SK-N-SH (cell line): ENCODE measurements at regions not wholly inside any gene's neighbourhood (a gene's known extent, or its start where the extent isn't known, plus 50 kb on each side); places are given as distances from the start of the nearest gene placed in this dataset.

Source experiments
- CTCF ChIA-PET: fragments of 300-600, 350-600 bp; formaldehyde crosslinking; extraction: SDS; loops from one replicate; lab custom pipeline; 2021; lab: Yijun Ruan, JAX
- POLR2A ChIA-PET: fragments of 350-600 bp; sonication (Branson Sonifier 250); formaldehyde crosslinking; extraction: SDS; loops from one replicate; lab custom pipeline; 2020; ENCODE audit warnings: antibody characterized with exemption, inconsistent platforms; lab: Yijun Ruan, JAX
- DNase-seq: peaks from one replicate; pipeline ENCODE4 v3.0.0; 2012
- H2AFZ ChIP-seq: fragments of 200-600 bp; sonication (generic); 2 replicates; pipeline ENCODE4 v1.8.1; 2016; ENCODE audit warnings: antibody characterized with exemption, mild to moderate bottlenecking, low read depth
- H3F3A ChIP-seq: fragments of 200-600 bp; sonication (generic); replicated peaks from 2 replicates; pipeline ENCODE3; 2016; ENCODE audit warnings: antibody characterized with exemption, mild to moderate bottlenecking; ENCODE audit not compliant: insufficient read depth
- H3K27ac ChIP-seq, 2 experiments: fragments of 200-500 bp in 1 of 2; fragments of 200-600 bp in 1 of 2; sonication (Bioruptor generic) in 1 of 2; sonication (generic), shearing (Covaris generic) in 1 of 2; 2 replicates each; pipeline versions ENCODE4 v1.5.1 to v1.6.1; 2014 to 2016; ENCODE audit warnings: low read depth in 2 of 2, inconsistent platforms in 1 of 2, low read length in 1 of 2, mild to moderate bottlenecking in 1 of 2, mixed read lengths in 1 of 2
- H3K27me3 ChIP-seq: fragments of 200-600 bp; sonication (generic), shearing (Covaris generic); 2 replicates; pipeline ENCODE4 v1.6.1; 2016; ENCODE audit warnings: mixed run types; ENCODE audit not compliant: insufficient read depth
- H3K36me3 ChIP-seq, 2 experiments: fragments of 200-500 bp in 1 of 2; fragments of 200-600 bp in 1 of 2; sonication (Bioruptor generic) in 1 of 2; sonication (generic) in 1 of 2; replicated peaks in 1 of 2; 2 replicates each; pipeline versions ENCODE3 to v1.5.1; 2014 to 2016; ENCODE audit warnings: low read length in 1 of 2, mild to moderate bottlenecking in 1 of 2; ENCODE audit not compliant: insufficient read depth in 2 of 2, control insufficient read depth in 1 of 2
- H3K4me1 ChIP-seq, 2 experiments: fragments of 200-500 bp in 1 of 2; fragments of 200-600 bp in 1 of 2; sonication (Bioruptor generic) in 1 of 2; sonication (generic), shearing (Covaris generic) in 1 of 2; 2 replicates each; pipeline versions ENCODE4 v1.5.1 to v1.6.1; 2014 to 2016; ENCODE audit warnings: low read depth in 1 of 2, low read length in 1 of 2, mixed run types in 1 of 2; ENCODE audit not compliant: insufficient read depth in 2 of 2, control insufficient read depth in 1 of 2
- H3K4me2 ChIP-seq: fragments of 200-600 bp; sonication (generic), shearing (Covaris generic); 2 replicates; pipeline ENCODE4 v1.6.1; 2017; ENCODE audit warnings: mixed run types
- H3K4me3 ChIP-seq, 2 experiments: fragments of 200-500 bp in 1 of 2; fragments of 200-600 bp in 1 of 2; sonication (Bioruptor generic) in 1 of 2; sonication (generic), shearing (Covaris generic) in 1 of 2; 2 replicates each; pipeline versions ENCODE4 v1.5.1 to v1.8.1; 2014 to 2016; ENCODE audit warnings: low read depth in 2 of 2, inconsistent platforms in 1 of 2, low read length in 1 of 2, mild to moderate bottlenecking in 1 of 2, mixed read lengths in 1 of 2, moderate library complexity in 1 of 2
- H3K79me2 ChIP-seq: fragments of 200-600 bp; sonication (generic); 2 replicates; pipeline ENCODE4 v1.8.1; 2017; ENCODE audit warnings: mild to moderate bottlenecking; ENCODE audit not compliant: insufficient read depth
- H3K9ac ChIP-seq: fragments of 200-600 bp; sonication (generic); 2 replicates; pipeline ENCODE4 v1.6.1; 2017; ENCODE audit warnings: mixed run types
- H3K9me2 ChIP-seq: fragments of 200-600 bp; sonication (generic); 2 replicates; pipeline ENCODE4 v1.6.1; 2017; ENCODE audit warnings: mixed run types
- H3K9me3 ChIP-seq: fragments of 200-600 bp; sonication (generic); 2 replicates; pipeline ENCODE4 v1.6.1; 2017; ENCODE audit warnings: mixed run types, mild to moderate bottlenecking, moderate library complexity
- H4K20me1 ChIP-seq: fragments of 200-600 bp; sonication (generic); 2 replicates; pipeline ENCODE4 v1.6.1; 2017; ENCODE audit warnings: mild to moderate bottlenecking, mixed run types; ENCODE audit not compliant: insufficient read depth
- CTCF ChIP-seq: fragments of 200-600 bp; sonication (generic); IDR thresholded peaks from 2 replicates; pipeline ENCODE4 v1.6.1; 2017; ENCODE audit warnings: antibody characterized with exemption, mild to moderate bottlenecking, moderate library complexity
- ELF1 ChIP-seq: IDR thresholded peaks from 2 replicates; pipeline ENCODE4 v1.4.0; 2012
- EP300 ChIP-seq, 2 experiments: IDR thresholded peaks; 2 replicates each; pipeline versions ENCODE4 v1.4.0 to v1.6.1; 2012; ENCODE audit warnings: borderline replicate concordance in 1 of 2, low read depth in 1 of 2, low read length in 1 of 2
- EZH2phosphoT487 ChIP-seq: fragments of 200-600 bp; sonication (generic); IDR thresholded peaks from 2 replicates; pipeline ENCODE4 v1.6.1; 2017; ENCODE audit warnings: low read depth, mixed run types, mild to moderate bottlenecking, antibody characterized with exemption, moderate library complexity, borderline replicate concordance
- FOSL2 ChIP-seq: IDR thresholded peaks from 2 replicates; pipeline ENCODE4 v1.4.0; 2012; ENCODE audit warnings: low read depth, mild to moderate bottlenecking, moderate library complexity, borderline replicate concordance
- FOXJ3 ChIP-seq: sonication (generic); formaldehyde crosslinking; IDR thresholded peaks from 2 replicates; pipeline ENCODE4 v1.5.1; 2020; ENCODE audit warnings: mild to moderate bottlenecking, missing genetic modification reagents
- FOXM1 ChIP-seq: IDR thresholded peaks from 2 replicates; pipeline ENCODE4 v1.4.0; 2012; ENCODE audit warnings: low read depth, mild to moderate bottlenecking
- GABPA ChIP-seq: IDR thresholded peaks from 2 replicates; pipeline ENCODE4 v1.4.0; 2012; ENCODE audit warnings: low read depth, mild to moderate bottlenecking
- GATA2 ChIP-seq: sonication (generic); formaldehyde crosslinking; IDR thresholded peaks from 2 replicates; pipeline ENCODE4 v1.5.0; 2020; ENCODE audit warnings: mild to moderate bottlenecking, missing genetic modification reagents
- MXI1 ChIP-seq: IDR thresholded peaks from 2 replicates; pipeline ENCODE4 v1.6.1; 2012; ENCODE audit warnings: mild to moderate bottlenecking, low read depth, low read length, improper control_type of control experiment
- NFIC ChIP-seq: IDR thresholded peaks from 2 replicates; pipeline ENCODE4 v1.4.0; 2012; ENCODE audit warnings: borderline replicate concordance
- NRF1 ChIP-seq: IDR thresholded peaks from 2 replicates; pipeline ENCODE4 v1.6.1; 2012; ENCODE audit warnings: low read depth, mild to moderate bottlenecking, low read length
- POLR2AphosphoS5 ChIP-seq: IDR thresholded peaks from 2 replicates; pipeline ENCODE4 v1.6.1; 2012; ENCODE audit warnings: low read depth, low read length
- RAD21 ChIP-seq: IDR thresholded peaks from 2 replicates; pipeline ENCODE4 v1.6.1; 2012; ENCODE audit warnings: mild to moderate bottlenecking, low read length
- RCOR1 ChIP-seq: fragments of 150-350 bp; IDR thresholded peaks from 2 replicates; pipeline ENCODE4 v1.6.1; 2017; ENCODE audit warnings: antibody characterized with exemption, low read length
- RXRA ChIP-seq: IDR thresholded peaks from 2 replicates; pipeline ENCODE4 v1.4.0; 2012; ENCODE audit warnings: low read depth, mild to moderate bottlenecking, borderline replicate concordance
- SIN3A ChIP-seq: IDR thresholded peaks from 2 replicates; pipeline ENCODE4 v1.6.1; 2012; ENCODE audit warnings: low read depth, mild to moderate bottlenecking, low read length, moderate library complexity, borderline replicate concordance
- TAF1 ChIP-seq: IDR thresholded peaks from 2 replicates; pipeline ENCODE4 v1.6.1; 2012; ENCODE audit warnings: low read depth, mild to moderate bottlenecking, low read length, moderate library complexity, borderline replicate concordance
- TCF12 ChIP-seq: IDR thresholded peaks from 2 replicates; pipeline ENCODE4 v1.4.0; 2012
- TEAD4 ChIP-seq: IDR thresholded peaks from 2 replicates; pipeline ENCODE4 v1.4.0; 2012; ENCODE audit warnings: mild to moderate bottlenecking, borderline replicate concordance; ENCODE audit not compliant: insufficient read depth
- USF2 ChIP-seq: fragments of 150-350 bp; IDR thresholded peaks from 2 replicates; pipeline ENCODE4 v1.6.1; 2017; ENCODE audit warnings: antibody characterized with exemption, low read length, low read depth, borderline replicate concordance
- WGBS: methylation state at CpG from one replicate; pipeline ENCODE4 v1.1.6; 2017; ENCODE audit warnings: low lambda C conversion rate; 5-methylcytosine and 5-hydroxymethylcytosine counted together
- TF ChIP-seq, protein P1 (sequence below): IDR thresholded peaks from 2 replicates; pipeline ENCODE4 v1.4.0; 2012; ENCODE audit warnings: low read depth
- TF ChIP-seq, protein P2 (sequence below): IDR thresholded peaks from 2 replicates; pipeline ENCODE4 v1.4.0; 2012; ENCODE audit warnings: low read depth, borderline replicate concordance

- TF ChIP-seq CTCF (no peak), RAD21 (no peak), RXRA (no peak), USF2 (no peak), MXI1 (no peak), TCF12 (no peak), NRF1 (no peak), EZH2phosphoT487 (no peak), FOSL2 (no peak), ELF1 (no peak)
Measured at GRCh38 chr6:67064323-67064722, 1357.3 kb upstream of the EYS start (continued).

- POLR2A ChIA-PET = no interaction called here
- H3K4me3 ChIP-seq = no peak overlapping the region
Measured at GRCh38 chr6:67047996-67048395, 1341.0 kb upstream of the EYS start.

More at GRCh38 chr6:67047996-67048395, 1341.0 kb upstream of the EYS start:
- H3K9me2 ChIP-seq = no peaks in the 10 kb centered on the region
- H3K27ac ChIP-seq = no peak overlapping the region
- peaks cover 4% of the 10 kb centered on the region; the same call in 1 of the 2 replicates for H3K9me3 ChIP-seq
- no peaks in the 10 kb centered on the region for H4K20me1 ChIP-seq
- no peaks in the 10 kb centered on the region for H3F3A ChIP-seq
- H3K79me2 ChIP-seq = no peaks in the 10 kb centered on the region; the same call in 1 of the 2 replicates
- no peaks in the 10 kb centered on the region for H3K36me3 ChIP-seq
- no peak overlapping the region for H3K9ac ChIP-seq
- TF ChIP-seq FOXJ3 (CRISPR knock-in tag) = no peak
- TF ChIP-seq NFIC = no peak
- TF ChIP-seq TEAD4 = no peak
- TF ChIP-seq, protein P1, sequence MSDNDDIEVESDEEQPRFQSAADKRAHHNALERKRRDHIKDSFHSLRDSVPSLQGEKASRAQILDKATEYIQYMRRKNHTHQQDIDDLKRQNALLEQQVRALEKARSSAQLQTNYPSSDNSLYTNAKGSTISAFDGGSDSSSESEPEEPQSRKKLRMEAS = no peak
- TF ChIP-seq POLR2AphosphoS5 = no peak
- no peak for TF ChIP-seq RXRA
- no peak for TF ChIP-seq EP300 (IDR thresholded peaks at IDR 0.05; ENCODE audit: borderline replicate concordance in 1 of 2, low read depth in 1 of 2, low read length in 1 of 2)
- TF ChIP-seq ELF1 = no peak
- no peak for TF ChIP-seq TAF1
- no peak for TF ChIP-seq GATA2 (CRISPR knock-in tag)
- no peak for TF ChIP-seq RCOR1
- TF ChIP-seq SIN3A = no peak
- TF ChIP-seq, protein P2, sequence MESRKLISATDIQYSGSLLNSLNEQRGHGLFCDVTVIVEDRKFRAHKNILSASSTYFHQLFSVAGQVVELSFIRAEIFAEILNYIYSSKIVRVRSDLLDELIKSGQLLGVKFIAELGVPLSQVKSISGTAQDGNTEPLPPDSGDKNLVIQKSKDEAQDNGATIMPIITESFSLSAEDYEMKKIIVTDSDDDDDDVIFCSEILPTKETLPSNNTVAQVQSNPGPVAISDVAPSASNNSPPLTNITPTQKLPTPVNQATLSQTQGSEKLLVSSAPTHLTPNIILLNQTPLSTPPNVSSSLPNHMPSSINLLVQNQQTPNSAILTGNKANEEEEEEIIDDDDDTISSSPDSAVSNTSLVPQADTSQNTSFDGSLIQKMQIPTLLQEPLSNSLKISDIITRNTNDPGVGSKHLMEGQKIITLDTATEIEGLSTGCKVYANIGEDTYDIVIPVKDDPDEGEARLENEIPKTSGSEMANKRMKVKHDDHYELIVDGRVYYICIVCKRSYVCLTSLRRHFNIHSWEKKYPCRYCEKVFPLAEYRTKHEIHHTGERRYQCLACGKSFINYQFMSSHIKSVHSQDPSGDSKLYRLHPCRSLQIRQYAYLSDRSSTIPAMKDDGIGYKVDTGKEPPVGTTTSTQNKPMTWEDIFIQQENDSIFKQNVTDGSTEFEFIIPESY = no peak
- TF ChIP-seq FOXM1 = no peak
- no peak for TF ChIP-seq GABPA
- no peak for TF ChIP-seq TCF12
- H3K27me3 ChIP-seq = no peaks in the 10 kb centered on the region
- no peaks in the 10 kb centered on the region for H3K4me1 ChIP-seq
- H2AFZ ChIP-seq = no peak overlapping the region
- no peak overlapping the region for H3K4me2 ChIP-seq
- WGBS = 10% methylated on average over 1 of the region's 1 CpG
- CTCF ChIA-PET = no interaction called here
- no peak for DNase-seq
